ENCODE measurements at regions not wholly inside any gene's neighbourhood (a gene's known extent, or its start where the extent isn't known, plus 50 kb on each side); places are given as distances from the start of the nearest gene placed in this dataset.

- intact Hi-C loops (cut with micrococcal nuclease), result no loop called here
- no peaks in the 10 kb centered on the region for H3K36me3 ChIP-seq (ENCODE audit: control insufficient read depth in 1 of 2, insufficient read depth in 2 of 2, low read length in 2 of 2)
- BruUV-seq (replicated peaks), result no TSS peak
- no peaks in the 10 kb centered on the region for H3K27me3 ChIP-seq (ENCODE audit: insufficient read depth, low read length)
- no peaks in the 10 kb centered on the region for H3K4me1 ChIP-seq (ENCODE audit: control insufficient read depth in 1 of 2, insufficient read depth in 2 of 2, low read length in 2 of 2)
- no peaks in the 10 kb centered on the region for H3K9me2 ChIP-seq (ENCODE audit: insufficient read depth)
- no peaks in the 10 kb centered on the region for H3K9me3 ChIP-seq (ENCODE audit: control insufficient read depth in 1 of 2, insufficient read depth in 1 of 2, low read depth in 1 of 2, low read length in 2 of 2)
- no peak overlapping the region for H3K9ac ChIP-seq (ENCODE audit: low read length)
- TF ChIP-seq EZH2phosphoT487 (IDR thresholded peaks at IDR 0.05; ENCODE audit: borderline replicate concordance) (no peak), EGR1 (IDR thresholded peaks at IDR 0.05; ENCODE audit: low read depth) (no peak), JUND (IDR thresholded peaks at IDR 0.05) (no peak), YY1 (IDR thresholded peaks at IDR 0.05; ENCODE audit: extremely low read depth, insufficient replicate concordance, low read depth, low read length) (no peak), POLR2AphosphoS5 (IDR thresholded peaks at IDR 0.05; ENCODE audit: low read depth, low read length) (no peak), MAX (IDR thresholded peaks at IDR 0.05) (no peak), TCF7L2 (IDR thresholded peaks at IDR 0.05; ENCODE audit: borderline replicate concordance, extremely low read depth, insufficient read depth, insufficient read length) (no peak), SP1 (IDR thresholded peaks at IDR 0.05; ENCODE audit: low read depth) (no peak), ZNF274 (IDR thresholded peaks at IDR 0.05; ENCODE audit: low read depth, low read length) (no peak), ZFX (IDR thresholded peaks at IDR 0.05) (no peak), RAD21 (IDR thresholded peaks at IDR 0.05; ENCODE audit: low read depth) (no peak), FOSL1 (IDR thresholded peaks at IDR 0.05; ENCODE audit: low read depth) (no peak), CEBPB (IDR thresholded peaks at IDR 0.05; ENCODE audit: low read depth) (no peak), REST (IDR thresholded peaks at IDR 0.05; ENCODE audit: low read depth) (no peak), POLR2A (IDR thresholded peaks at IDR 0.05; ENCODE audit: borderline replicate concordance, extremely low read depth, insufficient read depth, insufficient read length) (no peak)
- ATAC-seq (no peak), DNase-seq (ENCODE audit: low read depth, low spot score) (no peak)
- CTCF ChIA-PET, result no interaction called here
- no peaks in the 10 kb centered on the region for H4K20me1 ChIP-seq (ENCODE audit: insufficient read depth)
- H2AFZ ChIP-seq (ENCODE audit: low read depth, low read length, poor library complexity, severe bottlenecking), result no peak overlapping the region
- no peak overlapping the region for H3K4me2 ChIP-seq (ENCODE audit: low read length)
- no peak overlapping the region for H3K4me3 ChIP-seq (replicated peaks in 1 of 2; ENCODE audit: low read depth in 1 of 2, low read length in 2 of 2)
- RAD21 ChIA-PET (ENCODE audit: low non-redundant PET in 1 of 2, low total read pairs in 2 of 2, uncharacterized antibody in 2 of 2, unreplicated experiment in 2 of 2), result no interaction called here
- POLR2A ChIA-PET, result no interaction called here
- no peak overlapping the region for H3K27ac ChIP-seq (ENCODE audit: low read depth, low read length)
- H3K79me2 ChIP-seq (ENCODE audit: insufficient read depth, low read length), result no peaks in the 10 kb centered on the region
Measured at GRCh38 chr7:18230271-18230670, 202.6 kb upstream of the PRPS1L1 start.
